Cortex of kidney (tissue), 1 donor: ENCODE measurements at regions not wholly inside any gene's neighbourhood (a gene's known extent, or its start where the extent isn't known, plus 50 kb on each side); places are given as distances from the start of the nearest gene placed in this dataset.

Experiments
- DNase-seq: peaks from one replicate; lab custom pipeline; 2025; lab: John Stamatoyannopoulos, UW

DNA sequence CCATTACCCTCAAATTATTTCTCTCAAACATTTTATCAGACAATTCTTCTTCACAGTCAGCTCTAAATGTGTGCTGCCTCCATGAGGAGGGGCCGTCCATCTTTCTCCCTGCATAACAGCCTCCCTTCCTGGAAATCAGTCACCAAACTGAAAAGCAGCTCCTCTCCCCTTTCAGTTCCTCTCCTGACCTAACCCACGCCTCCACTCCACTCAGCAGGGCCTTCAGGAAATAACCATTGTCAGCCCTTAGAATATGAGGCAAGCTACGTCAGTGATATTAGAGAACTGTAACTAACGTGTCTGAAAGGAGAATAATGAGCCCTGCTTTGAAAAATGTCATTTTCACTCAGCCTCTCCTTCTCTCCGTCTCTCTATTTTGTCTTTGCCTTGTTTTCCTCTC lies 116.2 kb downstream of the OLFM4 start:
- no peak for DNase-seq

DNA sequence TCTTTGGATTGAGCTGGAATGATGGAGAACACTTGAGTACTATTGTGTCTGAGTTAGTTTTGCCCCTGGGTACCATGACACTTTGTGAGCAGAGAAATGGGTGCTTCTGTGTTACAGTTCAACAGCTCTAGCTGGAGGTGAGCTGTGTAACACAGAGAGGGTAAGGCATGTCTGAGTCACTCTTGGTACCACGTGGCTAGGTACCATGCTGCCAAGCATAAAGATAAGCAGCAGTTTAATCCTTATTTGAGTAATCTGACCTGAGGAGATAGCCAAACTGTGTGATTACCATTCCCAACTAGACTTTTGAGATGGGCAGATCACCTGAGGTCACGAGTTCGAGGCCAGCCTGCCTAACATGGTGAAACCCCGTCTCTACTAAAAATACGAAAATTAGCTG lies 122.0 kb downstream of the OLFM4 start:
- no peak for DNase-seq

DNA sequence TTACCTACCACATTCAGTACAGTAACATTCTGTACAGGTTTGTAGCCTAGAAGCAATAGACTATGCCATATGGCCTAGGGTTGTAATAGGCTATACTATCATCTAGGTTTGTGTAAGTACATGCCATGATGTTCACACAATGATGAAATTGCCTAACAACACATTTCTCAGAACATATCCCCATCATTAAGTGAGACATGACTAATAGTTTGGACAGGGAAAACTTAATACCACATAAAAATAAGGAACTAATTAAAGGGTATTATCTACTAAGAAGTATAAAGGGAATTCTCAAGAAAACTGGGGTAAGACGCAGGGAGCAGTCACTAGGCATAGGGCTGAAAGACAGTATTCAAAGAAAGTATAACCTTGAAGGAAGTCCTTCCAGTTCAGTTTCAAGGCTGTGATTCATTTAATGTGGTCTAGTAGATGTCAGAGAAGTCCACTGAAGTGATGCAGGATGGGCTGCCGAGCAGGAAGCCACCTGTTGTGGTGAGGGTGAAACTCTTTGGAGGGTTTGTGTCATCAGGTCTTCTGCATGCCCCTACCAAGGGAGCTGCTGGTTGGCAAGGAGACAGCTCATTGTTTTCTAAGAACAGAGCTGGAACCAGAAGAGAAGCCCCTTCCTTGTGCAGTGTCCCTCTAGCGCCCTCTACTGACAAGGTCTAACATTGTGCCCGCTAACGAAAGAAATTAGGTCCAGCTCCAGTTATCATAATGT lies 122.9 kb downstream of the OLFM4 start:
- no peak for DNase-seq

DNA sequence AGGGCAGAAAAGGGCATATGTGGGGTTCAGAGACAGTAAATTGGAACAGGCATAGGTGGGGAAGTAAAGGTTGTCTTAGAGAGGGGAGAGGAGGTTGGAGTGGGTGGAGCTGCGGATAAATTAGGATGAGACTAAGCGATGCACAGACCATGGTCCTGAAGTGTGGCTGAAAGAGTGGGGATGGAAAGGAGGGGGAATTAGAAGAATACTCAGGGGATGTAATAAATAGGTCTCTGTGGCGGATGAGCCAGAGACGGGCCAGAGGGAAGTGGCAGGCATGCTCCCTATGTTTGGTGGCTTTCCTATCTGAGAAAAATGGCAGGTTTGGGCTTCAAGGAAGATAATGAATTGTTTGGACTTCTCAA lies 123.4 kb downstream of the OLFM4 start:
- no peak for DNase-seq

DNA sequence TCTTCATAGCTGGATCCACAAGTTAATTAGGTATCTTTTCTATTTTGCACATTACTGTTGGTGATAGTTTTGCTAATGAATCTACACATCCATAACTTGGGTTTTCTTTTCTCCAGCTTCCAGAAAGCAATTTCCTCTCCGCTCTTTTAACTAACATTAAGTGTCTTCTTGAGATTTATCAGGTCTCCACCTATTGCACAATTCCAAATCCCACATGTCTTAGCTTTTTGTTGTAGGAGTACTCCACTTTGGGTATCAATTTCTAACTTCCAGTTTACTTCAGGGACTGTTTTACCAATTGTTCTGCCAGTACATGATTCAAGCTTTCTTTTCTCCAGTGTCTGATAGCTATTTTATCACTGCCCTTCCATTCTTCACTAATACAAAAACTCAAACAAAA lies 129.6 kb downstream of the OLFM4 start:
- DNase-seq: no peak

DNA sequence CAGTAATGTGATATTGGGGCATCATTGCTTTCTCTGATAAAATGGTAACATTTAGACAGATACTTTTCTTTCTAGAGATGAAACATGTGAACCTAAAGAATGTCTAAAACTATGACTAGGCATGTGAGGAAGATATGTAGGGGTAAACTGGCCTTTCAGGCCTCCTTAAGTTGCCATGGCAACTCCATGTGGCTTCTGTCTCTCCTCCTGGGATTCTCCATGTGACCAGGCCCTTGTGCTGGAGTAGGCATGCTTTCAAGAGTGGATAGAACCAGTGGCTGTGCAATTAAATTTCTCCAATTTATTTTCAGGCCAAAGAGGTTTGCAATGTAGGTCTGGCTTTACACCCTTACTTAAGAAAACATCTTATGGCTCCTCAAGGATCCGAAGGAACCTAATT lies 130.8 kb downstream of the OLFM4 start:
- no peak for DNase-seq

DNA sequence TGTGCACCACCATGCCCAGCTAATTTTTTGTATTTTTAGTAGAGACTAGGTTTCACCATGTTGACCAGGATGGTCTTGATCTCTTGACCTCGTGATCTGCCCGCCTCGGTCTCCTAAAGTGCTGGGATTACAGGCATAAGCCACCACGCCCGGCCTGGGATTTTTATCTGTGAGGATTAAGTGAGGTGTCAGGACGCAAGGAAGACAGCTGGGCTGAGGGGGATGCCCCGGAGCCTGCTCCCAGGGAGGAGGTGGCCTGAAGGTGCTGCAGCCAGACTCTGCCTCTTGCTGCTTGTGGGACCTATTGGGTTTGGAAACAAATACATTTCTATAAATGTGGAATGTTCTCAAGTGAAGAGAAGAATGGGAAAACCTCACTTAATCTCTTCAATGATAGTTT lies 131.6 kb downstream of the OLFM4 start:
- no peak for DNase-seq

DNA sequence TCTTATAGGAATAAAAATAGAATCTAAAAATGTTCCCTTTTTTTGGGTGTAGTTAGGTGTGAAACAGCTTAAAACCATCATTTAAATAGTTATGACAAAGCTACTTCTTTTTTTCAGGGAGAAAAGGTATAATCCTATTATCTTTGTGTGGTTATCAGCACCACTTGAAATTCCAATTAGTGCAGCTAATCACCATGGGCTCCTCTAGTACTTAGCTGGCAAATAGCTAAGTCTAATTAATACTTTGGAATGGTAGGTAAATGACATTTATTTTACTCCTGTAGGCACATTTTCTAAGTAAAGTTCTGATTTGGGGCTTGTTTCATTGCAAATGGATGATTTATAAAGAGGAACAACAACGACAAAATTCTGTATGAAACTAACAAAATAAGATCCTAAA lies 132.6 kb downstream of the OLFM4 start:
- DNase-seq: no peak

DNA sequence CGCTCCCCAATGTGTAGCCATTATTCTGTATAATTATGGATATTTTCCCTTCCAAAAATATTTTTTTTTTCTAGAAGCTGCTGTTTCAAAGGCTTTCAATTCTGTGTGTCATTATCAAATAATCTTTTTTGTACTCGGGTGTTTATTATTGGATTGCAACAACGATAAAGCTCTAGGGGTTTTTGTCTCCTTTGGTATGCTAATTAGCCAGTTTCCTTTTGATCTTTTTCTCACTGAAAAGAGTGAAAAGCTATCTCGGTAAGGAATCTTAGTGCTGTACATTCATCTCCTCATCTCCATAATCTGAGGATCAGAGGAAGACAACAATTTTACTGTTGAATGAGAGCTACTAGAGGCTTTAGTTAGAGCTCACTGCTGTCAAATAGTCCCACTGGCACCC lies 136.6 kb downstream of the OLFM4 start:
- no peak for DNase-seq

DNA sequence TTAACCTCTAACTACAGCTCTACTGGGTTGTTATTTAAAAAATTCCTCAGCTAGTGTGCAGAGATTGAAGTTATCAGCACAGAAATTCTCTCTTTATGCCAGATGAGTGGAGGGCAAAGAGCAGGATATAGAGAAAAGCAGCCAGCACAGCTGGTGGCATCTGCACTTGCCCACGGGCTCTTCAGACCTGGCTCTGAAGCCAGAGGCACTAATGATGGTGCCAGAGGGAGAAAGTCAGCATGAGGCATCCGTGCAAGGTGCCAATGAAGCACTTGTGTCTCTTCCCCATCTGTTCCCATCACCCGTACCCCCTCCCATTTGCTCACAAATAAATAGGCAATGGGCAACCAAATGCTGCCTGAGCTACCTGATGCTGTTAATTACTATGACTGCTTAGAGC lies 138.9 kb downstream of the OLFM4 start:
- no peak for DNase-seq

DNA sequence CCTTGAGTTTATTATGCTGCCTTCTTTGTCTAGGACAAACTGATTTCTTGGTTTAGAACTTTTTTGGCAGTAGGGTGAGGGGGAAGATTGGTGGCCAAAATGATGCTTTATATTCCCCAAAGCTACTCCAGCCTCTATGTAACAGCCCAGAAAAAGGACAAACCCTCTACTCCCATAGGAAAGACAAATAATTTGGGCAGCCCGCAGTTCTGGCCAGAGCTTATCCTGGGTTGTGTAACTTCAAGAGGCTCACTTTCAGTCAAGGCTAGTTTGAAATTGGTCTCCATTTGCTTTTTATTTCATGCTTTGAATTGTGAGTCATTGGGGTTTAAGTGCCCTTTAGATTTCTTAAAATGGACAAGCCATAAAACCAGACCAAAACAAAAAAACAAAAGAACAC lies 142.3 kb downstream of the OLFM4 start:
- no peak for DNase-seq

DNA sequence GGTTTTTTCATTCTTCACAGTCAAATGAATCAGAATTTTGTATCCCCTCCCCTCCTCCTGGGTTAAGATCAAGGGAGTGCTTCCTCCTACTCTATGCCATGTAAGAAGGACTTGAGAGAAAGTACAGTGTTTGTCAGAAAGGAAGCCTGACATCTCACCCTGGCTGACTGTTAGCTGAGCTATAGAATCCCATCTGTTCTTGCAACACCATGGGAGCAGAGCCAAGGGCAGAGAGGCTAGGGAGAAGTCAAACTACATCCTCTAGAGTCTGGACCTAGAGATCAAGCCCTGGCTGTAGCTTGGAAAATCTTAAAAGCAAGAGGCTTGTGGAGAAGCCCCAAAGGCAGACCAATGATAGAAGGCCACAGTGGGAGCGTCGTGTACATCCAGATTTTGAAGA lies 145.9 kb downstream of the OLFM4 start:
- DNase-seq: no peak

DNA sequence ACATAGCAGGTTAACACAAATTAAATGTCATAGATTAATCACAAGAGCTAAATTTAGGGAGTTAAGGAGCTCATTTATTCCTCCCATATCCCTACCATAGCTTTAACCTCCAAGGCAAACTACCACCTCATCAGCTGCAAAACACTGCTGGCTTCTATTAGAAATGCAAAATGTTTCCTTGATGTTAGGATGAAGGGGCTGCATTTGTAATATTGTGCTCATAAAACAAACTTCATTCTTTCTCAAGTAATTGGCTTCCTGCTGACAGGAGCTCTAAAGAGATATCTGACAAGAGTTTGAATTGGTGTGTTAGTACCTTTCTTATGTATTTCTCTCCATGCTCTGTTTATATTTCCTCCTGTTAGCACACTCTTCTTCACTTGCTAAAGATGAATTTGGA lies 152.1 kb downstream of the OLFM4 start:
- DNase-seq: no peak

DNA sequence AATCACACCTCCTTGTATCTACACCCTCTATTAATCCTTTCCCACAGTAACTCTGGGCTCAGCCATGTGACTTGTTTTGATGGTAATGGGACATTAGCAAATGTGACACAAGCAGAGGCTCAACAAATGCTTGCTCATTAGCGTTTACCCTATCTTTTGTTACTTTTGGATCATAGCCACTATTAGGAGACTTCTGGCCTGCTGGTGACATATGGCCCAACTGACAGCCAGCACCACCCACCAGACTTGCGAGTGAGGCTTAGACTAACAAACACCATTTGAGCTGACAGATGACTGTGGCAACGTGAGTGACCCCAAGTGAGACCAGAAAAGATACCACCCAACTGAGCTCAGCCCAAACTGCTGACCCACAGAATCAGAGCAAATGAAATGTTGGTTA lies 154.1 kb downstream of the OLFM4 start:
- DNase-seq: no peak

DNA sequence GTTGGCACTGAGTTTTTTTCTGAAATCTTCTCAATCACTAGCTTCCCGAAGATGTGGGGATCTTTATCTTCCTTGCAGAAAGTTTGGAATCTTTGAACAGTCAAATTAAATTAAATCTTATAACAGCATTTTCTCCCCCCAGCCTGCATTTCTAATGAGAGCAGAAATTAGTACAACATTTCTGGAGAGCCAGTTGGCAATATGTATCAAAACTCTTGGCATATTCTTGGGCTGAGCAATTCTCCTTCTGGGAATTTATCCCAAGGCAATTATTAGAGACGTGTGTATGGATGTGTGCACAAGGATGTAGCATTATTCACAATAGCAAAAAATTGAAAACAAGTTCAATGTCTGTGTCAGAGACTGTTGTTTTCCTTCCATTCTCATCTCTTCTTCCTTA lies 159.5 kb downstream of the OLFM4 start:
- no peak for DNase-seq

DNA sequence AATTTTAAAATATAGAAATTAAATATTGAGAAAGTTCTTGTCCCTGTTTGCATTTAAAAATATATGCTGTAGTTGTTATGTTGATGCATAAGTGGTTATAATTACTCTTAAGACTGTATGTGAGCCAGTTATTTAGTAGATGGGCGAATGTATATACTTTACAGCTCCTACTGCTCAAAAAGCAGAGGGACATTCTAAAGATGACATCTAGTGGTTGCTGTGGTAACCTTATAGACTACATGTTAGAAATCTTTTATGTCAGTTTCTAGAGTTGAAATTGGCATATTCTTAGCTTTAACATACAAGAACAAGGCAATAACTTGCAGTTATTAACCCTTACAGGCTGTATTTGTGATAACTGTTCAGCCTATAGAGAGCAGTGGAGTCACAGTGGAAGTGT lies 160.5 kb downstream of the OLFM4 start:
- DNase-seq: no peak

DNA sequence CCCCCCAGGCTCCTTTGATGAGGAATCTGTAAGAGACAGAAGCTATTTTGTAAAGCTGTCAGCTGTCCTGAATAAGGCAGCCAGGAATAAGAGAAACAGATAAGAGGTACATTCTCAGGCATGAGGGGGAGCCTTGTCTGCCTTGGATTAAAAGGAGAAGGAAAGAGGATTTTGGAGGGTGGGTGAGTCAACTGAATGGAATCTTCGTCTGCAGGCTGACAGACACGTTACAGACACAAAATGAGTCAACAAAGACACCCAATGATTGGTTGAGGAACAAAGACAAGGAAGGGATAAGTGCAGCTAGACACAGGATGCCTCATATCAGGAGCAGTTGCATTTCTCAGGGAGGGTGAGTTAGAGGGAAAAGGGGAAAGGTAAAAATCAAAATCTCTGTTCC lies 162.5 kb downstream of the OLFM4 start:
- no peak for DNase-seq

DNA sequence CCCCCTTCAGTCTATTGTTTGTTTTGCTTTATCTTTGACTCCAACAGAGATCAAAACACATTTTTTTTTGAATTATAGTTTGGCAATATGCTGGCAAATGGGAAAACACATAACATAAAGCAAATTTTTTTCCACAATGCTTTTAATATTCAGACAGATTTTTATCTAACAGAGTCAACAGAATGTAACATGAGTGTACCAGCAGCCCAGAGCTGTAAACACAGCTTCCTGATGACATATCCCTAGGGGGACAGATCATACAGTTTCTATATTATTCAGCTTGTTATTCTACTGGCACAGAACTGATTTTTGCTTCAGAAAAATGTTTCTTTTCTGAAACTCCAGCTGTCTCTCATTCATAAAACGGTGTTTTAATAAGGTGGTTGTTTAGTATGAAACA lies 168.8 kb downstream of the OLFM4 start:
- no peak for DNase-seq

DNA sequence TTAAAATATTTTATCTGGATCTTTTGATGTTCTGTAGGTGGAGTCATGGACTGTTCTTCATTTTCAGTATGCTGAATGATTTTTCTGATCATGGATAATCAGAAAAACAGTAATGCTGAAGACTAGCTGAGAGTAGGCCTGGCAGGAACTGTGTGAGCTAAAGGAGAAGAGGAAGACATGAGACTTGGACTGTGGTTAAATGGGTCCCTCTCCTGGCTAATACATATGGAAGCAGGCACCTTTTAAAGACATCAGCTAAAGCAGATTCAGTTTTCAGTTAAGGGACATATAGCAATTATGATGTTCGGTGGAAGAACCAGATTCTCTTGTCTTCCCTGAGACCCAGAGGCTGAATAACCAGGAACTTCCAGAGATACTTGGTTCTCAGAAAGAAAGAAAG lies 169.4 kb downstream of the OLFM4 start:
- no peak for DNase-seq

DNA sequence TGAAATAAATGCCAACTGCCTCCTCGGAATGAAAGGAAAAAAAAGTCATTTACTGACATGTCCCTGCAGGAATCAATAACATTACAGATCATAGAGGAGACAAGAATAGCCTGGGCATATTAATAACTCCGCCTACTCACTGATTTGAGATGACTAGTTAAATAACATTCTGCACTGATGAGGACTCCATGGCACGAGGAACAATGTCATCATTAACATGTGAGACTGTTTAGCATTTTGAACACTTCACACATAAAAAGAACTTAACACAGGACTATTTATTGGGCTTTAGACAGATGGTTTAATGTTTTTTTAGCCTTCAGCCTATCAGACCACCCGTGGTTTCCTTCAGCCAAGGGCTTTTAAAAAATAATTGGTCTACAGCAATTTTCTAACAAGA lies 170.1 kb downstream of the OLFM4 start:
- DNase-seq: no peak

DNA sequence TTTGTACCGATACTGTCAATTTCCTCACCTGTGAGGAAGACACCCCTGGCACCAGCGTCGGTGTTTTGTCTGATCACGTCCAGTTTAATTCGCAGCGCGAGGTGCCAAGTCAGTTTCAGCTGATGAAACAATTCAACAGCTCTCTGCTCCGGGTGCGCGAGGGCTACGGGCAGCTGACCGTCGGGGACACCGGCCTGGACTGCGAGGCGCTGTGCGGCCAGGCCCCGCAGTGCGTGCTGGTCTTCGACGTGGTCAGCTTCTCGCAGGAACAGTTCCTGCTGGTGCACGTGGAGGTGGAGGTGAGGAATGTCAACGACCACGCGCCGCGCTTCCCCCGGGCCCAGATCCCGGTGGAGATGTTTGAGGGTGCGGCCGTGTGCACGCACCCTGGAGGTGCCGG lies 171.5 kb downstream of the OLFM4 start:
- DNase-seq: no peak

DNA sequence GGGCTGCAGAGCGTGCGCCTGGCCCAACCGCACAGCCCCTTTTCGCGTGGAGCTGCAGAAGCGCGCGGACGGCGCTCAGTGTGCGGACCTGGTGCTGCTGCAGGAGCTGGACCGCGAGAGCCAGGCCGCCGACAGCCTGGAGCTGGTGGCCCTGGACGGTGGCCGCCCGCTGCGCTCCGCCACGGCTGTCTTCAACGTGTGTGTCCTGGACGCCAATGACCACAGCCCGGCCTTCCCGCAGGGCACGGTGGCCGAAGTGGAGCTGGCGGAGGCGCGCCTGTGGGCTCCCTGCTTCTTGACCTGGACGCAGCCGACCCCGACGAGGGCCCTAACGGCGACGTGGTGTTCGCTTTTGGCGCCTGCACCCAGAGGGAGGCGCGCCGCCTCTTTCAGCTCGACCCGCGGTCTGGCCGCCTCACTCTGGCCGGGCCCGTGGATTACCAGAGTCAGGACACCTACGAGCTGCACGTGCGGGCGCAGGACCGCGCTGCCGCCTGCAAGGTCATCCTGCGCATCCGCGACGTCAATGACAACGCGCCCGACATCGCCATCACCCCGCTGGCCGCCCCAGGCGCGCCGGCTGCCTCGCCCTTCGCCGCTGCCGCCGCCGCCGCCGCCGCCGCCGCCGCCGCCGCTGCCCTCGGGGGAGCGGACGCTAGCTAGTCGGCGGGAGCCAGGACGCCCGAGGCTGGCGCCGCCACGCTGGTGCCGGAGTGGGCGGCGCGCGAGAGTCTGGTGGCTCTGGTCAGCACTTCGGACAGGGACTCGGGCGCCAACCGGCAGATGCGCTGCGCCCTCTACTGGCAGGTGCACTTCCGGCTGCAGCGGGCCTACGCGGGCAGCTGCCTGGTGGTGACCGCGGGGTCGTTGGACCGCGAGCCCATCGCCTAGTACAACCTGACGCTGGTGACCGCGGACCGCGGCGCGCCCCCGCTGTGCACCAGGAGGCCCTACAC lies 172.2 kb downstream of the OLFM4 start:
- DNase-seq: no peak

DNA sequence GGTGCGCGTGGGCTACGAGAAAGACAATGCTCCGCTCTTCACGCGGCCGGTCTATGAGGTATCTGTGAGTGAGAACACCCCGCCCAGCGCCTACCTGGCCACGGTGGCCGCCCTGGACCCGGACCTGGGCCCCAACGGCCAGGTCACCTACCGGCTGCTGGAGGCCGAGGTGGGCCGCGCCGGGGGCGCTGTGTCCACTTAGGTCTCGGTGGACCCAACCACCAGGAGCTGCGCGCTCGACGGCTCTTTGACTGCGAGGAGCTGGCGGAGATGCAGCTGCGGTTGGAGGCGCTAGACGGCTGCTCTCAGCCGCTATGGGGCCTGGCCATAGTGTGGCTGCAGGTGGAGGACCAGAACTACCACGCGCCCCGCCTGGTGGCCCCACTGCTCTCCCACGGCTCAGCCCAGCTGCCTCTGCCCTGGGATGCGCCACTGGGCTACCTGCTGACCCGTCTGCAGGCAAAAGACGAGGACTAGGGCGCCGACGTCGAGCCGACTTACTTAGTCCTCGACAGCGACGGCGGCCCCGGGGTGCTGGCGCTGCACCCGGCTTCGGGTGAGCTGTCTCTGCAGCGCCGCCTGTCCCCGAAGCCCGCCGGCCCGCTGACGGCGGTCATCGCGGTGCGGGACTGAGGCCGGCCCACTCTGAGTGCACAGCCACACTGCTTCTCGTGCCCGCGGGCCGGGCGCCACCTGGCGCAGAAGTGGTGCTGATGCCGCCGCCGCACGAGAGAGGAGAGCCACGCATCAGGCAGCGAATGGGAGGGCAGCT lies 173.0 kb downstream of the OLFM4 start:
- no peak for DNase-seq
